HUES64 (cell line): ENCODE measurements at regions not wholly inside any gene's neighbourhood (a gene's known extent, or its start where the extent isn't known, plus 50 kb on each side); places are given as distances from the start of the nearest gene placed in this dataset.

ENCODE experiments used
- H3K27ac ChIP-seq: 2 replicates; pipeline ENCODE4 v1.7.0; 2013; ENCODE audit warnings: low read depth, low read length, inconsistent platforms
- H3K27me3 ChIP-seq: 2 replicates; pipeline ENCODE4 v1.6.1; 2013; ENCODE audit warnings: mild to moderate bottlenecking, low read length; ENCODE audit not compliant: insufficient read depth
- H3K36me3 ChIP-seq: 2 replicates; pipeline ENCODE4 v1.6.1; 2013; ENCODE audit warnings: mild to moderate bottlenecking, low read length; ENCODE audit not compliant: insufficient read depth
- H3K4me1 ChIP-seq: 2 replicates; pipeline ENCODE4 v1.6.1; 2013; ENCODE audit warnings: mild to moderate bottlenecking, low read length, moderate library complexity; ENCODE audit not compliant: insufficient read depth
- H3K4me3 ChIP-seq: 2 replicates; pipeline ENCODE4 v1.5.1; 2013; ENCODE audit warnings: mild to moderate bottlenecking, low read length, moderate library complexity
- H3K9ac ChIP-seq: 2 replicates; pipeline ENCODE4 v1.6.1; 2013; ENCODE audit warnings: mild to moderate bottlenecking, low read depth, low read length
- H3K9me3 ChIP-seq: 2 replicates; pipeline ENCODE4 v1.6.1; 2013; ENCODE audit warnings: low read depth, low read length; ENCODE audit not compliant: insufficient read depth
- WGBS: fragments of 150-250, 120-280 bp; methylation state at CpG from one replicate; pipeline ENCODE4 v1.1.7; 2013; ENCODE audit warnings: missing lambda C conversion rate; 5-methylcytosine and 5-hydroxymethylcytosine counted together

GRCh38 chr2:145359561-145359960, 839.6 kb upstream of the ZEB2 start:
- Histone ChIP-seq H3K4me1 (no peaks in the 10 kb centered on the region), H3K27ac (no peak overlapping the region), H3K9ac (no peak overlapping the region), H3K36me3 (no peaks in the 10 kb centered on the region), H3K27me3 (no peaks in the 10 kb centered on the region), H3K9me3 (no peaks in the 10 kb centered on the region), H3K4me3 (no peak overlapping the region)
- 92% methylated on average over 3 of the region's 3 CpGs for WGBS

GRCh38 chr2:145356056-145356455, 836.1 kb upstream of the ZEB2 start:
- Histone ChIP-seq H3K27me3 (no peaks in the 10 kb centered on the region), H3K36me3 (no peaks in the 10 kb centered on the region), H3K9ac (no peak overlapping the region), H3K9me3 (no peaks in the 10 kb centered on the region), H3K4me3 (no peak overlapping the region), H3K4me1 (no peaks in the 10 kb centered on the region), H3K27ac (no peak overlapping the region)

DNA sequence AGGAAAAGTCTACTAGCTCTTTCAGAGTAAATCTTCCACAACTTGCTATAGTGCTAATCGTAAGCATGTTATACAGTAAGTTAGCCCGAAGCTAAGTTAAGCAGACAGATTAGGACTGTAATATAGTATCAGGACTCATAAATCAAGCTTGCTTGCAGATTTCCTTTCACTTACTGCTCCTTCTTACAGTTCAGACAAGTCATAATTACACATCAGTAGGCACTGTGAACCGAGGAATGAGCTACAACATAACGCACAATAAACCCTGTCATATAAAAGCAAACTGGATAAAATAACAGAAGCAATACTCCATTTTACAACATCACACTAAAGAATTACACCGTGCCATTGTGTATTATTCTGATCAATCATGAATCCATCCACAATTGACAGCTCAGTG, 832.6 kb upstream of the ZEB2 start:
- Histone ChIP-seq H3K36me3 (no peaks in the 10 kb centered on the region), H3K9me3 (no peaks in the 10 kb centered on the region), H3K4me3 (no peak overlapping the region), H3K9ac (no peak overlapping the region), H3K4me1 (no peaks in the 10 kb centered on the region), H3K27ac (no peak overlapping the region), H3K27me3 (no peaks in the 10 kb centered on the region)
- WGBS = 94% methylated on average over 5 of the region's 5 CpGs

DNA sequence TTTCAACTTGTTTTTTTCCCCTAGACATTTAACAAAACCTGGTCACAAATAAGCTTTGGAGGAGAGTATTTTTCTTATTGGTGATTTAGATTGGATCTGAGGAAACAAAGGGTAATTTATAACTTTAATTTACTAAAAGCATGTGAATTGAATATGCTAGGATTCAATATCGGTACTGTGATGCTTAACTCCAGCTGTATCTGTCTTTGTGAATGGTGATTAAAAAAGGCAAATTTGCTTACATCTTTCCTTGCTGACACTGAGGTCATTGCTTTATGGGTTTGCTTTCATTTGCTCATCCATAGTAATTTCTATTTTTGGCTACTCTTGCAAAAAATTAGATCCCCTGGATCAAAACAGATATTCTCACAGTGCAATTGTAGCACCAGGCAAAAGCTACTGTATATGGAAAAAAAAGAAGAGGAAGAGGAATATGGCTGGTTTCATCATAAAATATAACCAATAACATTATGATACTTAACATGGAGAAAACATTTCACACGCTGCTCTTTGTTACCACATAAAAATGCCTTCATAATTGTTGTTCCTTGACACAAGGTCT, 832.0 kb upstream of the ZEB2 start:
- no peak overlapping the region for H3K27ac ChIP-seq
- H3K9ac ChIP-seq = no peak overlapping the region
- no peaks in the 10 kb centered on the region for H3K9me3 ChIP-seq
- no peak overlapping the region for H3K4me3 ChIP-seq
- no peaks in the 10 kb centered on the region for H3K27me3 ChIP-seq
- WGBS = 91% methylated on average over 1 of the region's 2 CpGs
- no peaks in the 10 kb centered on the region for H3K36me3 ChIP-seq
- no peaks in the 10 kb centered on the region for H3K4me1 ChIP-seq

DNA sequence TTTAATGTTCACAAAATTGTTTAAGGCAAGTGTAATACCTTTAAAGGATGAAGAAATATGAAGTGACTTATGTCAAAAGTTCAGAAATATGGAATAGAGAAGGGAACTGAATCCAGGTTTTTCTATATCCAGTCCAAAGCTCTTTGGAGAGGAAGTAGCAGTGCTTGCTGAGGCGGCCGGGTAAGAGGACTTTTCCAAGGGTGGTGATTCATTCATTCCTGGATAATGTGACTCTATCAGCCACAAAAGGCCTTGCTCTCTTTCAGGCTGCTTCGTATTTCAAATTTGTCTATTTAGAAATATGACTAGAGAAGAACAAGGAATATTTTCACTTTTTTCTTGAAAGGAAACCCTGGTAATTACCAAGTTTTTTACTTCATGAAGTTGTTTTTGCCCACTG, 830.1 kb upstream of the ZEB2 start:
- no peaks in the 10 kb centered on the region for H3K36me3 ChIP-seq
- no peaks in the 10 kb centered on the region for H3K27me3 ChIP-seq
- no peaks in the 10 kb centered on the region for H3K4me1 ChIP-seq
- no peak overlapping the region for H3K9ac ChIP-seq
- H3K9me3 ChIP-seq = no peaks in the 10 kb centered on the region
- whole genome bisulfite sequencing = 100% methylated on average over 3 of the region's 3 CpGs
- H3K4me3 ChIP-seq = no peak overlapping the region
- H3K27ac ChIP-seq = no peak overlapping the region

GRCh38 chr2:145344076-145344724, 824.3 kb upstream of the ZEB2 start:
- H3K9ac ChIP-seq = no peak overlapping the region
- H3K4me1 ChIP-seq = no peaks in the 10 kb centered on the region
- H3K4me3 ChIP-seq = no peak overlapping the region
- no peaks in the 10 kb centered on the region for H3K36me3 ChIP-seq
- no peaks in the 10 kb centered on the region for H3K9me3 ChIP-seq
- no peaks in the 10 kb centered on the region for H3K27me3 ChIP-seq
- H3K27ac ChIP-seq = no peak overlapping the region

DNA sequence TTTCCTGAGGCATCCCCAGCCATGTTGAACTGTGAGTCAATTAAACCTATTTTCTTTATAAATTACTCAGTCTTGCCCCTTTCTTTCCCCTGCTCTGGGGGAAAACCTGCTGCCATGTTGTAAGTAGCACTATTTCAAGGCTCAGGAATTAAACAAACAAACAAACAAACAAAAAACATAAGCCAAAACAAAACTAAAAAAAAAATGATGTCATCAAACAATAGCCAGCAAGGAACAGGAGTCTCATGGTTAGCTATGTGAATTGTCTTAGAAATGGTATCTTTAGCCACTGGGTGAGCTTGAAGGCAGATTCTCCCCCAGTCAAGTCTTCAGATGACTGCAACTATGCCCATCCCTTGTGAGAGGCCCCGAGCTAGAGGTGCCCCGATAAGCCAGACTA, 823.4 kb upstream of the ZEB2 start:
- WGBS = 68% methylated on average over 2 of the region's 2 CpGs
- Histone ChIP-seq H3K9ac (no peak overlapping the region), H3K27ac (no peak overlapping the region), H3K36me3 (no peaks in the 10 kb centered on the region), H3K9me3 (no peaks in the 10 kb centered on the region), H3K4me3 (no peak overlapping the region), H3K4me1 (no peaks in the 10 kb centered on the region), H3K27me3 (no peaks in the 10 kb centered on the region)

GRCh38 chr2:145341536-145341935, 821.6 kb upstream of the ZEB2 start:
- H3K9me3 ChIP-seq = no peaks in the 10 kb centered on the region
- H3K36me3 ChIP-seq = no peaks in the 10 kb centered on the region
- 88% methylated on average over 2 of the region's 2 CpGs for WGBS
- no peaks in the 10 kb centered on the region for H3K4me1 ChIP-seq
- no peak overlapping the region for H3K4me3 ChIP-seq
- no peaks in the 10 kb centered on the region for H3K27me3 ChIP-seq
- no peak overlapping the region for H3K9ac ChIP-seq
- no peak overlapping the region for H3K27ac ChIP-seq

DNA sequence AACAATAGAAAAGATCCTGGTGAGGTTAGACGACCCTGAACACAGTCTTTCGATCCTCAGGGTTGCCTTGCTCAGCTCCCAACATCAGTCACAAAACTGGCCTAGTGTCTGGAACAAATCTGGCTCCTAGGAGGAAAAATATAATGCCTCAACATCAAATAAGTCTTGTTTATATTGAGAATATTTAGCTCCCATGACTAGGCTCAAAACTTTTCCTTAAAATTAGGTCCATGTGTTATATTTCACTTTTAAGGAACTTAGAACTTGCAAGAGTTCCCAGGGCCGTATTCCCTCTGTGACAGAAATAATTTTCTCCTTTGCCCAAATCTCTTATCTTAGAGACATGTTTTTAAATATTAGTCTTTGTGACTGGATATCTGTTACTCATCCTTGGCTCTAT, 819.7 kb upstream of the ZEB2 start:
- H3K36me3 ChIP-seq = no peaks in the 10 kb centered on the region
- no peak overlapping the region for H3K4me3 ChIP-seq
- H3K27me3 ChIP-seq = no peaks in the 10 kb centered on the region
- no peaks in the 10 kb centered on the region for H3K4me1 ChIP-seq
- no peak overlapping the region for H3K27ac ChIP-seq
- no peaks in the 10 kb centered on the region for H3K9me3 ChIP-seq
- WGBS = 85% methylated on average over 3 of the region's 3 CpGs
- H3K9ac ChIP-seq = no peak overlapping the region

- Histone ChIP-seq H3K9ac (no peak overlapping the region), H3K4me3 (no peak overlapping the region), H3K4me1 (no peaks in the 10 kb centered on the region), H3K36me3 (no peaks in the 10 kb centered on the region), H3K27ac (no peak overlapping the region), H3K27me3 (no peaks in the 10 kb centered on the region), H3K9me3 (no peaks in the 10 kb centered on the region)
- WGBS = 83% methylated on average over 6 of the region's 7 CpGs
Observed at GRCh38 chr2:145332210-145332898, 812.4 kb upstream of the ZEB2 start.

DNA sequence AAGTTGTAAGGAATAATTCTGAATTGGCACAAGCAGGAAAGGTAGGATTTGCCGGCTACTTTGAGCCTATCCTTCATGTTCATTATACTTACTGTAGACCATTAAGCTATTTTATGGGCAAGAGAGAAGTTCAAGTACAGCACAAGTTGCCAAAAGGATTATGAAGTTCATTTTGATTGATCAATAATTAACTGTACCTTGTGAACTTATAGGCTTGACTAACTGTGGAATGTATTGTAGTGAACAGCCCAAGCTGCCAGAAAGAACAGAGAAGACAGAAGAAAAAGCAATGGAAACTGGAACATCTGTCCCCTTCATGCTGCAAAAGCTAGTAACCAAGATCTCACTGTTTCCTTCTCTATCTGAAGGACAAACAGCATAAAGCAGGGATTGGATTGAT, 810.1 kb upstream of the ZEB2 start:
- WGBS = 90% methylated on average over 1 of the region's 1 CpG

More for the DNA sequence above, 810.1 kb upstream of the ZEB2 start:
- Histone ChIP-seq H3K27ac (no peak overlapping the region), H3K4me3 (no peak overlapping the region), H3K27me3 (no peaks in the 10 kb centered on the region), H3K9ac (no peak overlapping the region), H3K4me1 (no peaks in the 10 kb centered on the region), H3K36me3 (no peaks in the 10 kb centered on the region), H3K9me3 (no peaks in the 10 kb centered on the region)
